NCI-H748 (cell line): ENCODE measurements at regions not wholly inside any gene's neighbourhood (a gene's known extent, or its start where the extent isn't known, plus 50 kb on each side); places are given as distances from the start of the nearest gene placed in this dataset.
A peak's percentile ranks its signal among the peaks of the same experiment; 100 is the strongest.

Experiments
- DNase-seq: peaks from one replicate; lab custom pipeline; 2025; ENCODE audit not compliant: unreplicated experiment; lab: John Stamatoyannopoulos, UW

GRCh38 chr12:126719912-126720705, 1546.9 kb upstream of the TMEM132C start:
- DNase-seq, result no peak

- DNase-seq, result no peak
Observed at GRCh38 chr12:126726481-126727217, 1540.3 kb upstream of the TMEM132C start.

DNA sequence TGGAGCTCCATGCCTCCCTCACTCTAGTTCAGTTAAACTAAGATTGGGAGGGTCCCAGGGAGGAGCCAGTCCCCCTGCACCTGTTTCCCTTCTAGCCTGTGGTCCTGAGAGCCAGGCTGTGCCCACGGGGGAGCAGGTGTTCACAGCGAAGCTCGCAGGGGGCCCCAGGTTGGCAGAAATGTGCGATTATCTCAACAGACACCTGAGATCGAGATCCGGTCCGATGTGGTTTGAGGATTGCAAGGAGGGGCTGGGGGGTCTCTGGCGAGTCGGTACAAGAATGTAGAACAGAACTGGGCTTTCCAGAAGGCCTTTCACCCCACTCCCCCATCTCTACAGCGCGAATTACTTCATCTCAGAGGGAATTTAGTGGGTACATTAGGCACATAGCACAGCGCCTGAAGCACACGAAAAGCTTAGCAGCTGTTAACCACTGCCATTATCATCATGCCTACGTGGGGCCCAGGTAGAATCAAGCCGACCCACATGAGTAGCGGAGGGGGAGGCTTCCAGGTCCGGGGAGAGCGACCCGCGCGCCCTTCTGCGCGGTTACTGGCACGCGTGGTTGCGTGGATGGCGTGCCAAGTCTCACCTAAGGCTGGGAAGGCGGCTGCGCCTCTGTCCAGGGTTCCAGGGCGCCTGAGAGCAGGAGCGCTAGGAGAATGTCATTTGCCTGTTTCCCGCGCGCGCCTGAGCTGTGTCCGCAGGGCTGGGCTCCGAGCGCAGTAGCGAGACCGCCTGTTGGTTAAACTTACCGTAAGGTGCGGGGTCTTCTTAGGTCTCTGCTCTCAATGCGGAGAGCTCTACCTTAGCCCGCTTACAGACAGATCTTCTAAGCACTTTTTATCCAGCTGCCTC, 1539.5 kb upstream of the TMEM132C start:
- no peak for DNase-seq

DNA sequence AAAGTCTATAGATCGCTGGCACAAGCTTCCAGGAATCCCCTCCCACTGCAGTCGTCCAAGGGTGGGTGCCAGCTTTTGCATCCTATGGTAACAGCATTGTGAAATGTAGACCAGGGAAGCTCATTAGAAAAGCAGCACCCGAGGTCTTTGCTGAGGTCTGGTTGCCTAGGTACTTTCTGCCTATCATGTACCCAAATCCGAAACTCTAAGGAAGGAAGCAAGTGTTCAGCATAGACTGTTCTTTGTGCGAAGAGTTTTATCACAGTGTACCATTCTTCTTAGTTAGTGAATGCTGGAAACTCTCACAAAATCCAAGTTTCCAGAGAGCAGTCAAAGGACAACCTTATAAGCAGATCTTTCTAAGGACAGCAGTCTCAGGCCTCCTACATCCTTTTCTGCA, 1532.7 kb upstream of the TMEM132C start:
- no peak for DNase-seq

DNA sequence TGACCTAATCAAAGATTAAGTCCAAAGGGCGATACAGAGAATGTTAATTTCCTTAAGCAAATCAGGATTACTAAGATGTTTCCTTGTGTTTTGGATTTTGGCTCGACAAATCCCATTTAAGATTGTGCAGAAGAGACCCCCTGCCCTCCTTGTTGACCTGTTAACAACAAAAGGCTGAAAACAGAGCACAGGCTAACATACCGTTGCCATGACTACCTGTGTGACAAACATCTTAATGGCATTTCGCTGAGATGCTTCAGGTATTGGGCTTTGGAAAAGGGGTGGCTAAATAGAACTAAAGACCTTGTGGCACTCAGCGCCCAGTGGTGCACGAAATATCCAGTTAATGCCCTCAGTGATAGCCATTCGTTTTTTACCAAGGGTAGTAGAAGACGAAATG, 1532.3 kb upstream of the TMEM132C start:
- peak; percentile 43 for DNase-seq

- no peak for DNase-seq
Observed at GRCh38 chr12:126741536-126742240, 1525.3 kb upstream of the TMEM132C start.

DNA sequence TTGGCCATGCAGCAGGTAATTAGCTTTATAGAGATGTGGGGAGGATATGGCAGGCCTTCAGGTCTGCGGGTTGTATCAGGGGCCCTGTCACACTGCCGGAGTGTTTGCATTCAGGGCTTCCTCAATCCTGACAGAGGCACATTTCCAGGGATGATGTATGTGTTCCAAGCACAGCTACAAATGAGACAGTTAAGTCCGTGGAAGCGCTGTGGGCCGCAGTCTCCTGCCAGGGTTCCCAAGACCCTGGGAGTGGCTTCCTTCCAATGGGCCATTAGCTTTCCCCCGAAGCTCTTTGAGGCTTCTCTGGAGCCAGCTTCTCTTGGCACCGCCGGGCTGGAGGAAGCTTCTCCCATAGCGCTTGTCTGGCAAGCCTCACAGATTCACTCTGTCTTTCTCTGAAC, 1524.7 kb upstream of the TMEM132C start:
- no peak for DNase-seq

- DNase-seq, result peak; percentile 63
Observed at GRCh38 chr12:126747530-126748149, 1519.3 kb upstream of the TMEM132C start.

GRCh38 chr12:126752021-126752420, 1514.9 kb upstream of the TMEM132C start:
- DNase-seq, result no peak

DNA sequence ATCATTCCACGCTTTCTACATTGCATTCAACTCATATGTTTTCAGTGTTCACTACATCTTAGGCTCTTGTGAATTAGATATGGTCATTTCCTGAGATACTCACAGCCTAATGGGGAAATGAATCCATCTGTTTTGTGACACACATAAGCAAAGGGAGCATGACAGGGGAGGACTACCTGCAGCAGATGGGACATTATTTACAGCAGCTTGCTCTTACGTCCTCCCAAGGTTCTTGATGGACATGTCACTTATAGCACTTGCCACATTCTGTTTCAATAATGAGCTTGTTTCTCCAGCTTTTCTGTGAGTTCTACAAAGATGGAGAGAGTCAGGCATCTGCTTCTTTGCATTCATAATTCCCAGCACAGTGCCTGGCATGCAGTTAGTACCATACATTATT, 1509.6 kb upstream of the TMEM132C start:
- no peak for DNase-seq

- no peak for DNase-seq
Observed at GRCh38 chr12:126760092-126760491, 1506.9 kb upstream of the TMEM132C start.

DNA sequence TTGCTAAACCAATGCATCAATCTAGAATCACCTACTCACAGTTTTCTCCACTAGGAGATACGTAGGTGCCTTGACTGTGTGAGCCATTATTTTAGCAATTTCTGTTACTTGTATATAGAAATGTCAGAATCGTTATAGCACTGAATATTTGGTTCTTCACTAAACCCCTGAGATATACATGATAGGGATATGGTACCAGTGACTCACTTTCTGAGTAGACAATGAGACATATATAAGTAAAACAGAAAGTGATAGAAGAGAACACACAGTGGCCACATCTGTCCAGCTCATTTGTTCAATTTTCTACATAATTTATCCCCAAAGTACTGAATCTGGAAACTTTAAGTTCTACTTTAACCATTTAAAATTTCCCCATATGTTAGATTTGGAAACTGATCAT, 1505.5 kb upstream of the TMEM132C start:
- no peak for DNase-seq

GRCh38 chr12:126762150-126762549, 1504.8 kb upstream of the TMEM132C start:
- no peak for DNase-seq

DNA sequence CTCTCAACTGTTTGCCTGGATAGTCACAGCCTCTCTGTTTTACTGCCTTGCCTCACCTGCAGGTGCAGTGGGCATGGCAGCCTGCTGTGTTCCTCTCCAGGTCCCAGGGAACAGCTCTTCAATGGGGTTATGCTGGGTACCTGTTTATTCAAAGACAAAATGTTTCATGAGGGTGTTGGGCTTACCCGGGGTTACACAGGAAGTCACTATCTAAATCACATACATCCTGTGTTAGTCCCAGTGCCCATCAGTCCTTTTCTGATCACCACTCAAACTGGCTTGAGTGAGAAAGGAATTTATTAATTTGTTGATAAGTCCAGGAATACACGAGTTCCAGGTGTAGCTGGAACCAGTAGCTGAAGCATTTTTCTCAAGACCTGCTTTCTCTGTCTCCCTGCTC, 1503.6 kb upstream of the TMEM132C start:
- no peak for DNase-seq

- DNase-seq, result no peak
Observed at GRCh38 chr12:126767334-126767733, 1499.6 kb upstream of the TMEM132C start.

DNA sequence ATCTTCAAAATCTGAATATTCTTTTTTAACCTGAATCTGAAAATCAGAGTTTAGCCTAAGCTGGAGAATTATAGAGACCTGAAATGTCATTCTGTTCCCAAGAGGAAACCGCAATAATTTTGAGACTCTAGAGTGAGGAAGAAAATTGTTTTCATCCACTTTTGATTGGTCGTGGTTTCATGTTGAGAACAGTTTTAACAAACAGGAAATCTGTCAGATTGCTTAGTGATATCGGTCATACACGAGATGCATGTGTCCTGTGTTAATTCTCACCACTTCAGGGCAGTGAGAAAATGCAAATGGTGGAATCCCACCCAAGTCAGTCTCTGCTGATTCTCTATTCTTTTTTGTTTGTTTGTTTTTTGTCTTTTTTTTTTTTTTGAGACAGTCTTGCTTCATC, 1498.5 kb upstream of the TMEM132C start:
- no peak for DNase-seq

- DNase-seq, result no peak
Observed at GRCh38 chr12:126770188-126770587, 1496.8 kb upstream of the TMEM132C start.

DNA sequence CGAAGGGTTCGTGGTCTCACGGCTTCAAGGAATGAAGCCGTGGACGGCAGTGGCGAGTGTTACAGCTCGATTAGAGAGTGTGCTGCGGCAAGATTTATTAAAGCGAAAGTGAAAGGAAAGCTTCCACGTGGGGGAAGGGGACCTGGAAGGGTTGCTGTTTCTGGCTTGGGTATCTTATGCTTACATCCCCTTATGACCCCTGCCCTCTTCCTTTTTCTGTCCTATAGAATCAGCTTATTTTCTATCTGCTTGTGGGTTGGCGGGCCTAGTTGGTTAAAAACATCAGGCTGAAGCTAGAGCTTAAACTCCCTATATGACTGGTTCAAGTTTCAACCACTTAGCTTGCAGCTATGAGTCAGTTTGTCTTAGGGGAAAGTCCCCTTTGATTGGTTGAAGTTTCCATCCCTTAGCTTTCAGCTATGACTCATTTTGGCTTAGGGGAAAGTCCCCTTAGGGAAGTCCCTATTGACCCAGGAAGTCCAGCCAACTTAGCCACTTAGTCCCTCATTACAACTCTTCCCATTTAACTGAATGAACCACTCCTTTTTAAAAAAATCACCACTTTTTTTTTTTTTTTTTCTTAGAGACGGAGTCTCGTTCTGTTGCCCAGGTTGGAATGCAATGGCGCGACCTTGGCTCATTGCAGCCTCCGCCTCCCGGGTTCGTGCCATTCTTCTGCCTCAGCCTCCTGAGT, 1494.7 kb upstream of the TMEM132C start:
- peak; percentile 78 for DNase-seq

DNA sequence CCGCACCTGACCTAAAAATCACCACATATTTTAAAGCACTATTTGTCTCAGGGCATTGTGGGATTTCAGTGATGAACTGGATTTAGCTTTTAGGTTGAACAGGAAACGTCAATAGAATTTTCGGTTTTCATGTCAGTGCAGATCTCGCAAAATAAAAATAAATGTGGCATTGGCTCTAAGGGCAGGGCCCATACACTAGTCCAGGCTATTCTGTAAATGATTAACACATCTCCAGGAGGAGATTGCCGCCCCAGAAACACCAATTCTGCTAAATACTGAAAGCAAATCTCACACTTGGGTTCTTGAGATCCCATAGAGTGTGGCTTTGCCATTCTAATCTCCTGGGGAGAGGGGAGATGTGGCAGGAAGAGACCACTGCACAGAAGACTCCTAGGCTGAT, 1494.0 kb upstream of the TMEM132C start:
- no peak for DNase-seq

- DNase-seq, result no peak
Observed at GRCh38 chr12:126773491-126773890, 1493.5 kb upstream of the TMEM132C start.
